H54 (cell line): ENCODE measurements at regions not wholly inside any gene's neighbourhood (a gene's known extent, or its start where the extent isn't known, plus 50 kb on each side); places are given as distances from the start of the nearest gene placed in this dataset.
"Not testable (repeated sequence)": the region's sequence is repeated elsewhere in the genome, so short reads cannot be mapped to it uniquely, and the experiment has no call there.

Experiments
- DNase-seq: peaks from one replicate; pipeline ENCODE4 v3.0.0; 2011; ENCODE audit warnings: low spot score, mixed read lengths; ENCODE audit not compliant: insufficient read length
- FAIRE-seq: peaks from 3 replicates; lab custom pipeline; 2011; peaks lifted over from hg19 to GRCh38; lab: Jason Lieb, UNC
- POLR2A ChIP-seq: IDR thresholded peaks from 2 replicates; pipeline ENCODE4 v1.6.1; 2011; ENCODE audit warnings: low read depth, mild to moderate bottlenecking, low read length

DNA sequence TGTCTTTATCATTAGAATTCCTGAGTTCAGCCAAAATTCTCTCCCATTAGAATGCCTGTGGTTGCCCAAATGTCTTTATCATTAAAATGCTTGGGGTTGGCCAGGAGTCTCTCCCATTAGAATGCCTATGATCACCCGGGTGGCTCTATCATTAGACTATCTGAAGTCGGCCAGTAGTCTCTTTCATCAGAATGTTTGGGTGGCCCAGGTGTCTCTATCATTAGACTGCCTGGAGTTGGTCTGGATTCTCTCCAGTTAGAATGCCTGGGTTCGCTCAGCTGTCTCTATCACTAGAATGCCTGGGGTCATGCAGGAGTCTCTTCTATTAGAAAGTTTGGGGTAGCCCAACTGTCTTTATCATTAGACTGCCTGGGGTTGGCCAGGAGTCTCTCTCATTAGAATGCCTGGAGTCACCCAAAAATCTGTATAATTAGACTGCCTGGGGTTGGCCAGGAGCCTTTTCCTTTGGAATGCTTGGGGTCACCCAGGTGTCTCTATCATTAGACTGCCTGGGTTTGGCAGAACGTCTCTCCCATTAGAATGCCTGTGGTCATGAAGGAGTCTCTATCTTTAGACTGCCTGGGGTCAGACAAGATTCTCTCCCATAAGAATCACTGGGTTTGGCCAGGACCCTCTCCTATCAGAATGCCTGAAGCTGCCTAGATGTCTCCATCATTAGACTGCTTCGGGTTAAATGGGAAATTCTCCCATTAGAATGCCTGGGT, 1478.3 kb downstream of the UQCRFS1 start:
- FAIRE-seq = no peak
- TF ChIP-seq POLR2A = no peak
- no peak for DNase-seq

DNA sequence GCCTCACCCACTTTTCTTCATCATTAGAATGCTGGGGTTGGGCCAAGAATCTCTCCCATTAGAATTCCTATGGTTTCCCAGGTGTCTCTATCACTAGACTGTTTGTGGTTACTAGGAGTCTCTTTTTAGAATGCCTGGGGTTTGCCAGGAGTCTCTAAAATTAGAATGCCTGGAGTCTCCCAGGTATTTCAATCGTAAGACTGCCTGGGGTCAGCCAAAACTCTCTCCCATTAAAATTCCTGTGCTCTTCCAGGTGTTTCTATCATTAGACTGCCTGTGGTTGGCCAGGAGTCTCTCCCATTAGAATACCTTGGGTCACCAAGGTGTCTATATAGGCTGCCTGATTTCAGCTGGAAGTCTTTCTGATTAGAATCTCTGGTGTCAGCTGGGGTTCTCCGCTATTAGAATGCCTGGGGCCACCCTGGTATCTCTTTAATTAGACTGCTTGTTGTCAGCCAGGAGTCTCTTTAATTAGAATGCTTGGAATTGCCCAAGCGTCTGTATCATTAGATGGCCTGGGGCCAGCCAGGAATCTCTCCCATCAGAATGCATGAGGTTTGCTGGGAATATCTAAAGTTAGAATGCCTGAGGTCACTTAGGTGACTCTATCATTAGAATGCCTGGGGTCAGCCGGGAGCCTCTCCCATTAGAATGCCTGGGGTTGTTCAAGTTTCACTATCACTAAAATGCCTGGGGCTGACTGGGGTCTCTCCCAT, 1479.2 kb downstream of the UQCRFS1 start:
- TF ChIP-seq POLR2A = no peak
- DNase-seq (no peak), FAIRE-seq (no peak)

DNA sequence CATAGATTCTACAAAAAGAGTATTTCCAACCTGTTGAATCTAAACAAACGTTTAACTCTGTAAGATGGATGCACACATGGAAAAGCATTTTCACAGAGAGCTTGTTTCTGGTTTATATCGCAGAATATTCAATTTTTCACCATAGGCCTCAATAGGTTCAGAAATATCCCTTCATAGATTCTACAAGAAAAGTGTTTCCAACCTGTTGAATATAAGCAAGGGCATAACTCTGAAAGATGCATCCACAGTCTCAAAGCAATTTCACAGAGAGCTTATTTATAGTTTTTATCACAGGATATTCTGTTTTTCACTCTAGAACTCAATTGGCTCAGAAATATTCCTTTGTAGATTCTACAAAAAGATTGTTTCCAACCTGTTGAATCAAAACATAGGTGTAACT, 1483.6 kb downstream of the UQCRFS1 start:
- FAIRE-seq = no peak
- no peak for TF ChIP-seq POLR2A
- no peak for DNase-seq

DNA sequence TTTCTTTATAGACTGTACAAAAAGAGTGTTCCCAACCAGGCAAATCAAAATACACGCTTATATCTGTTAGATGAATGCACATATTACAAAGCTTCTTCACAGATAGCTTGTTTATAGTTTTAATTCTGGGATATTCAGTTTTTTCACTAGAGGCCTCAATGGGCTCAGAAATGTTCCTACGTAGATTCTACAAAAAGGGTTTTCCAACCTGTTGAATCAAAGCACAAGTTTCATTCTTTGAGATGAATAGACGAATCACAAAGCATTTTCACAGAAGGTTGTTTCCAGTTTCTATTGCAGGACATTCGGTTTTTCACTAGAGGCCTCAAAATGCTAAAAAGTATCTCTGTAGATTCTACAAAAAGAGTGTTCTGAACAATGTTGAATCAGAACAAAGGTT, 1490.3 kb downstream of the UQCRFS1 start:
- no peak for DNase-seq
- no peak for TF ChIP-seq POLR2A
- FAIRE-seq = no peak

DNA sequence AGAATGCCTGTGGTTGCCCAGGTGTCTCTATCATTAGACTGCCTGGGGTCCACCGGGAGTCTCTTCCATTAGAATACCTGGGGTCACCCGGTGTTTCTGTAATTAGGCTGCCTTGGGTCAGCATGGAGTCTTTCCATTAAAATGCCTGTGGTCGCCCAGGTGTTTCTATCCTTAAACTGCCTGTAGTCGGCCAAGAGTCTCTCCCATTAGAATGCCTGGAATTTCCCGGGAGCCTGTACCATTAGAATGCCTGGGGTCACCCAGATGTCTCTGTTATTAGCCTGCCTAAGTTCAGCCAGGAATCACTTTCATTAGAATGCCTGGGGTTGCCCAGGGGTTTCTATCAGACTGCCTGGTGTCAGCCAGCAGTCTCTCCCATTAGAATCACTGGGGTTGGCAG, 1492.8 kb downstream of the UQCRFS1 start:
- DNase-seq (no peak), FAIRE-seq (no peak)
- TF ChIP-seq POLR2A = no peak

DNA sequence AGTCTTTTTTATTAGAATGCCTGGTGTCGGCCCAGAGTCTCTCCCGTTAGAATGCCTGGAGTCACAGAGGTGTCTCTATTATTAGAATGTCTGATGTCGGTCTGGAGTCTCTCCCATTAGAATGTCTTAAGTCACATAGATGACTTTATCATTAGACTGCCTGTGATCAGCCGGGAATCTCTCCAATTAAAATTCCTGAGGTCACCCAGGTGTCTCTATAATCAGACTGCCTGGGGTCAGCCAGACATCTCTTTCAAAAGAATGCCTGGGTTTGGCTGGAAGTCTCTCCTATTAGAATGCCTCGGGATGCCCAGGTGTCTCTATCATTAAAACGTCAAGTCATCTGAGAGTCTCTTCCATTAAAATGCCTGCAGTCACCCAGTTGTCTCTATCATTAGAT, 1493.9 kb downstream of the UQCRFS1 start:
- FAIRE-seq = no peak
- TF ChIP-seq POLR2A = no peak

DNA sequence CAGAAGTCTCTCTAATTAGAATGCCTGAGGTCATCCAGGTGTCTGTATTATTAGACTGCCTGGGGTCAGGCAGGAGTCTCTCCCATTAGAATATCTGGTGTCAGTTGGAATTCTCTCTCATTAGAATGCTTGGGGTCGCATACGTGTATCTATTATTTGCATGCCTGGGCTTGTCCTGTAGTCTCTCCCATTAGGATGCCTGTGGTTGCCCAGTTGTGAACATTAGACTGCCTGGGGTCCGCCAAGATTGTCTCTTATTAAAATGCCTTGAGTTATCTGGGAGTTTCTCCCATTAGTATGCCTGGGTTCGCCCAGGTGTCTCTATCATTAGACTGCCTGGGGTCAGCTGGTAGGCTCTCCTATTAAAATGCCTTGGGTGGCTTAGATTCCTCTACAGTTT, 1494.7 kb downstream of the UQCRFS1 start:
- FAIRE-seq (no peak), DNase-seq (no peak)
- TF ChIP-seq POLR2A = no peak

More for the DNA sequence above, 1493.9 kb downstream of the UQCRFS1 start:
- DNase-seq = no peak

DNA sequence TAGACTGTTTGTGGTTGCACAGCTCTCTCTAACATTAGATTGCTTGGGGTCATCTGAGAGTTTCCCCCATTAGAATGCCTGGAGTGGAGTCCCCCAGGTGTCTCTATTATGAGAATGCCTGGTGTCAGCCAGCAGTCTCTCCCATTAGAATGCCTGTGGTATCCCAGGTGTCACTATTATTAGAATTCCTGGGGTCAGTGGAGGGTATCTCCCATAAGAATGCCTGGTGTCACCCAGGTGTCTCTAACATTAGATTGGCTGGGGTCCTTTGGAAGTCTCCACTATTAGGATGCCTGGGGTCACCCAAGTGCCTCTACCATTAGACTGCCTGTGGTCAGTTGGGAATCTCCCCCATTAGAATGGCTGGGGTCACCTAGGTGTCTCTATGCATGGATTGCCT, 1495.1 kb downstream of the UQCRFS1 start:
- DNase-seq (no peak), FAIRE-seq (no peak)
- no peak for TF ChIP-seq POLR2A

DNA sequence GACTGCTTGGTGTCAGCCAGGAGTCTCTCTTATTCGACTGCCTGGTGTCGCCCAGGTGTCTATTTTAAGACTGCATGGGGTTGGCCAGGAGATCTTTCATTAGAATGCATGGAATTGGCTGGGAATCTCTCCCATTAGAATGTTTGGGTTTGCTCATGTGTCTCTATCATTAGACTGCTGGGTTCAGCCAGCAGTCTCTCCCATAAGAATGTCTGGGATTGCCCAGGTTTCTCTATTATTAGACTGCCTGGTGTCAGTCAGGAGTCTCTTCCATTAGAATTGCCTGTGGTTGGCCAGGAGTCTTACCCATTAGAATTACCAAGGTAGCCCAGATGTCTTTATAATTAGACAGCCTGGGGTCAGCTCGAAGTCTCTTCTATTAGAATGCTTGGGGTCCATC, 1496.0 kb downstream of the UQCRFS1 start:
- no peak for TF ChIP-seq POLR2A
- DNase-seq (no peak), FAIRE-seq (no peak)

DNA sequence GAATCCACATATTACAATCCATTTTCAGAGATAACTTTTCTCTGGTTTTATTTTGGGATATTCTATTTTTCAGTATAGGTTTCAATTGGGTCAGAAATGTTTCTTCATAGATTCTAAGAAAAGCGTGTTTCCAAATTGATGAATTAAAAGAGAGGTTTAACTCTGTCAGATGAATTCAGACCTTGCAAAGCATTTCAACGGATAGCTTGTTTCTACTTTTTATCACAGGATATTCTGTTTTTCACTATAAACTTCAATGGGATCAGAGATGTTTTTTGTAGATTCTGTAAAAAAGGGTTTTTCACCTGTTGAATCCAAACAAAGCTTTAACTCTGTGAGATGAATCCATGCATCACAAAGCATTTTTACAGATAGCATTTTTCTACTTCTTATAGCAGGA, 1498.1 kb downstream of the UQCRFS1 start:
- no peak for FAIRE-seq
- no peak for DNase-seq
- TF ChIP-seq POLR2A = no peak

DNA sequence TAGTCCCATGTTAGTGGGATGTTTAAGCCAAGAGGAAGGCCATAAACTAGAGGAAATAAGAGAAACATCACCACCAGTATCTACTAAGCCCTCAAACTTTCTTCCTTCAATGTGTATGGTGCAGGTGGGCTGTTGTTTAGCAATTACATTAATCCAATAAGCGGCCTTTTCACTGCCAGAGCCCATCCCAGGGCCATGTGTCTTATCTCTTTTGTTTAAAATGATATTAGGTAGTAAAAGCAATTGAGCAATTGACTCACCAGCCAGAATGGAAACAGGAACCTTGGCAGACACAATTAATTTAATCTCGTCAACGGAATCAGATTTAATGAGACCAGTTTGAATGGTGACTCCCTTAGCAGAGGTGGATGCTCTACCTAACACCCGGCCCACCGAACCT, 1503.5 kb downstream of the UQCRFS1 start:
- TF ChIP-seq POLR2A = no peak
- FAIRE-seq (no peak), DNase-seq (no peak)

DNA sequence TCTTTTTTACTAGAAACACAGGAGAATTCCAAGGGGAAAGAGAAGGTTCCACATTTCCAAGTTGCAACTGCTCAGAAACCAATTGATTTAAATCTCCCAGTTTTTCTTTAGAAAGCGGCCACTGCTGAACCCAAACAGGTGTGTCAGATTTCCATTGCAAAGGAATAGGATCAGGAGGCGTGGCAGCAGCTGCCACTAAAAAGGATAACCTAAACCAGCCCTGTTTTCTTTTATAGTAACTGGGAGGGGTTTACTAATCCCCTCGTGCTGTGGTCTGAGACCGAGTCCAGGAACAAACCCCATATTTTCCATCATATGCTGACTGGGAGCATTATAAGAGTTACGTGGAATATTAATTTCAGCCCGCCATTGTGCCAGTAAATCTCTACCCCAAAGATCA, 1504.0 kb downstream of the UQCRFS1 start:
- not testable (repeated sequence) for FAIRE-seq, DNase-seq

DNA sequence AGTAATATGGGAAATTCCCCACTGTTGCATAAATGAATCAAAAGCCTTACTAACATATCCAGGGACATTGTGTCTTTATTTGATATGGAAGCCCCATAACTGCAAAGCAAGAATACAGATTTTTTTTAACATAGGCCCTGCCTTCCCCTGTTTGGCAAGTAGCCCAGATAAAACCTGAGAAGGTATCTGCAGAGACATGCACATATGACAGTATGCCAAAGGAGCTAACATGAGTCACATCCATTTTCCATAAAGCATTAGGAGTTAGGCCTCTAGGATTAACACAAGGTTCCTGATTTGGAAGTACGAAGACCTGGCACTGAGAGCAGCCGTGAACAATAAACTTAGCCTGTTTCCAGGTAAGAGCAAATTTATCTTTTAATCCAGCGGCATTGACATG, 1505.9 kb downstream of the UQCRFS1 start:
- not testable (repeated sequence) for DNase-seq

DNA sequence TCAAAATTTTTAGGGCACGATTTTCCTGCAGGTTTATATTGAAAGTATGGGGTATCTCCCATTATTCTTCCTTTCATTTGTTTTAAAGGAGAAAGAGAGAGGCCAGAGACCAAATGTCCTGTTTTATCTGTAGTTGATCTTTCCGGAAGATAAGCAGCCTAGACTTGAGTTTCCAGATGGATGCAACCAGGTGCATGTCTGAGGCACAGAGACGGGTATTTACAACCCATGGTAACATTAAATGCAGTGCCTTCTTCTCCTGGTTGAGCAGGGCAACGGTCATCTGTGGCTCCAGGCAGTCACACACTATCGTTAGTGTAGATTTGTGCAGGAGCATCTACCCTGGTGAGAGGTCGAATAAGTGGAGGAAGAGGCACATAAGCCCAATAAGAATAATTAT, 1507.1 kb downstream of the UQCRFS1 start:
- DNase-seq (no peak), FAIRE-seq (no peak)
- no peak for TF ChIP-seq POLR2A

More for the DNA sequence above, 1505.9 kb downstream of the UQCRFS1 start:
- not testable (repeated sequence) for FAIRE-seq
